Right lobe of liver (tissue), 4 donors: ENCODE measurements at regions not wholly inside any gene's neighbourhood (a gene's known extent, or its start where the extent isn't known, plus 50 kb on each side); places are given as distances from the start of the nearest gene placed in this dataset.

Experiments
- CTCF ChIP-seq, 4 donors: fragments of 200-600 bp in 3 of 4; fragments of 450-650 bp in 1 of 4; IDR thresholded peaks; one replicate each; pipeline versions ENCODE4 v1.5.1 to v1.8.0; 2016 to 2022; ENCODE audit warnings: antibody characterized with exemption in 4 of 4, mild to moderate bottlenecking in 2 of 4
- POLR2A ChIP-seq: fragments of 450-650 bp; IDR thresholded peaks from one replicate; pipeline ENCODE4 v1.6.1; 2017; ENCODE audit warnings: antibody characterized with exemption, mild to moderate bottlenecking
- donor health status: DM: no; HTN: no; CAD: no.
- donor health status: DM: no; HTN: no; CAD: no.
- donor health status: DM: no; HTN: yes; CAD: no.

GRCh38 chr4:79676705-79677104 lies 268.7 kb upstream of the GK2 start:
- TF ChIP-seq POLR2A (no peak), CTCF (IDR thresholded peaks at IDR 0.05) (no peak)
